ENCODE measurements at regions not wholly inside any gene's neighbourhood (a gene's known extent, or its start where the extent isn't known, plus 50 kb on each side); places are given as distances from the start of the nearest gene placed in this dataset.
A peak's percentile ranks its signal among the peaks of the same experiment; 100 is the strongest.

GRCh38 chr3:98644168-98644567 is 50.8 kb upstream of the CPOX start:
- Histone ChIP-seq H3K27me3 (ENCODE audit: control insufficient read depth, insufficient read depth, low read length) (no peaks in the 10 kb centered on the region), H3K9me3 (ENCODE audit: control insufficient read depth, insufficient read depth, low read length) (no peaks in the 10 kb centered on the region), H3K27ac (ENCODE audit: low read length) (no peak overlapping the region), H3K36me3 (ENCODE audit: control insufficient read depth, insufficient read depth, low read length) (no peaks in the 10 kb centered on the region), H3K4me3 (ENCODE audit: low read length) (no peak overlapping the region), H3K4me1 (ENCODE audit: control insufficient read depth, insufficient read depth, low read length) (no peaks in the 10 kb centered on the region)
- no peak for DNase-seq (ENCODE audit: low read depth, low spot score)
- no CpG with 5 or more reads among the region's 3 CpGs for WGBS (ENCODE audit: insufficient coverage, insufficient read length)

GRCh38 chr3:98645039-98645438 is 51.6 kb upstream of the CPOX start:
- H3K4me1 ChIP-seq (ENCODE audit: control insufficient read depth, insufficient read depth, low read length): no peaks in the 10 kb centered on the region
- H3K27ac ChIP-seq (ENCODE audit: low read length): no peak overlapping the region
- no CpG with 5 or more reads among the region's 7 CpGs for WGBS (ENCODE audit: insufficient coverage, insufficient read length)
- H3K27me3 ChIP-seq (ENCODE audit: control insufficient read depth, insufficient read depth, low read length): no peaks in the 10 kb centered on the region
- H3K36me3 ChIP-seq (ENCODE audit: control insufficient read depth, insufficient read depth, low read length): no peaks in the 10 kb centered on the region
- no peak for DNase-seq (ENCODE audit: low read depth, low spot score)
- H3K4me3 ChIP-seq (ENCODE audit: low read length): no peak overlapping the region
- H3K9me3 ChIP-seq (ENCODE audit: control insufficient read depth, insufficient read depth, low read length): no peaks in the 10 kb centered on the region

- Histone ChIP-seq H3K36me3 (ENCODE audit: control insufficient read depth, insufficient read depth, low read length) (no peaks in the 10 kb centered on the region), H3K27me3 (ENCODE audit: control insufficient read depth, insufficient read depth, low read length) (no peaks in the 10 kb centered on the region), H3K27ac (ENCODE audit: low read length) (no peak overlapping the region), H3K9me3 (ENCODE audit: control insufficient read depth, insufficient read depth, low read length) (no peaks in the 10 kb centered on the region), H3K4me1 (ENCODE audit: control insufficient read depth, insufficient read depth, low read length) (no peaks in the 10 kb centered on the region), H3K4me3 (ENCODE audit: low read length) (no peak overlapping the region)
- no peak for DNase-seq (ENCODE audit: low read depth, low spot score)
- no CpG with 5 or more reads among the region's 2 CpGs for WGBS (ENCODE audit: insufficient coverage, insufficient read length)
These were observed 53.3 kb upstream of the CPOX start for GRCh38 chr3:98646680-98647079.

GRCh38 chr3:98647197-98647596 is 53.8 kb upstream of the CPOX start:
- Histone ChIP-seq H3K4me3 (ENCODE audit: low read length) (no peak overlapping the region), H3K27ac (ENCODE audit: low read length) (no peak overlapping the region), H3K36me3 (ENCODE audit: control insufficient read depth, insufficient read depth, low read length) (no peaks in the 10 kb centered on the region), H3K4me1 (ENCODE audit: control insufficient read depth, insufficient read depth, low read length) (no peaks in the 10 kb centered on the region), H3K9me3 (ENCODE audit: control insufficient read depth, insufficient read depth, low read length) (no peaks in the 10 kb centered on the region), H3K27me3 (ENCODE audit: control insufficient read depth, insufficient read depth, low read length) (no peaks in the 10 kb centered on the region)
- no CpG with 5 or more reads among the region's 4 CpGs for WGBS (ENCODE audit: insufficient coverage, insufficient read length)
- DNase-seq (ENCODE audit: low read depth, low spot score): no peak

GRCh38 chr3:98650971-98651779 is 57.8 kb upstream of the CPOX start:
- H3K9me3 ChIP-seq (ENCODE audit: control insufficient read depth, insufficient read depth, low read length): no peaks in the 10 kb centered on the region
- no peak overlapping the region for H3K4me3 ChIP-seq (ENCODE audit: low read length)
- no CpG with 5 or more reads among the region's 3 CpGs for whole genome bisulfite sequencing (ENCODE audit: insufficient coverage, insufficient read length)
- no peaks in the 10 kb centered on the region for H3K4me1 ChIP-seq (ENCODE audit: control insufficient read depth, insufficient read depth, low read length)
- DNase-seq (ENCODE audit: low read depth, low spot score): no peak
- H3K27ac ChIP-seq (ENCODE audit: low read length): no peak overlapping the region
- no peaks in the 10 kb centered on the region for H3K36me3 ChIP-seq (ENCODE audit: control insufficient read depth, insufficient read depth, low read length)
- H3K27me3 ChIP-seq (ENCODE audit: control insufficient read depth, insufficient read depth, low read length): no peaks in the 10 kb centered on the region

- DNase-seq (ENCODE audit: low read depth, low spot score): no peak
- no peaks in the 10 kb centered on the region for H3K27me3 ChIP-seq (ENCODE audit: control insufficient read depth, insufficient read depth, low read length)
- no peak overlapping the region for H3K4me3 ChIP-seq (ENCODE audit: low read length)
- no peaks in the 10 kb centered on the region for H3K36me3 ChIP-seq (ENCODE audit: control insufficient read depth, insufficient read depth, low read length)
- no peak overlapping the region for H3K27ac ChIP-seq (ENCODE audit: low read length)
- H3K4me1 ChIP-seq (ENCODE audit: control insufficient read depth, insufficient read depth, low read length): no peaks in the 10 kb centered on the region
- no peaks in the 10 kb centered on the region for H3K9me3 ChIP-seq (ENCODE audit: control insufficient read depth, insufficient read depth, low read length)
These were observed 58.3 kb upstream of the CPOX start for GRCh38 chr3:98651780-98652077.

- Histone ChIP-seq H3K36me3 (ENCODE audit: control insufficient read depth, insufficient read depth, low read length) (no peaks in the 10 kb centered on the region), H3K4me1 (ENCODE audit: control insufficient read depth, insufficient read depth, low read length) (no peaks in the 10 kb centered on the region), H3K27ac (ENCODE audit: low read length) (no peak overlapping the region), H3K27me3 (ENCODE audit: control insufficient read depth, insufficient read depth, low read length) (no peaks in the 10 kb centered on the region), H3K4me3 (ENCODE audit: low read length) (no peak overlapping the region), H3K9me3 (ENCODE audit: control insufficient read depth, insufficient read depth, low read length) (no peaks in the 10 kb centered on the region)
- DNase-seq (ENCODE audit: low read depth, low spot score): no peak
- WGBS (ENCODE audit: insufficient coverage, insufficient read length): no CpG with 5 or more reads among the region's 3 CpGs
These were observed 62.3 kb upstream of the CPOX start for GRCh38 chr3:98655666-98656065.

GRCh38 chr3:98657457-98657856 is 64.0 kb upstream of the CPOX start:
- Histone ChIP-seq H3K36me3 (ENCODE audit: control insufficient read depth, insufficient read depth, low read length) (no peaks in the 10 kb centered on the region), H3K9me3 (ENCODE audit: control insufficient read depth, insufficient read depth, low read length) (no peaks in the 10 kb centered on the region), H3K4me1 (ENCODE audit: control insufficient read depth, insufficient read depth, low read length) (no peaks in the 10 kb centered on the region), H3K27ac (ENCODE audit: low read length) (no peak overlapping the region), H3K27me3 (ENCODE audit: control insufficient read depth, insufficient read depth, low read length) (no peaks in the 10 kb centered on the region), H3K4me3 (ENCODE audit: low read length) (no peak overlapping the region)
- WGBS (ENCODE audit: insufficient coverage, insufficient read length): no CpG with 5 or more reads among the region's 25 CpGs
- peak; percentile 29 for DNase-seq (ENCODE audit: low read depth, low spot score)

GRCh38 chr3:98662699-98663098 is 69.3 kb upstream of the CPOX start:
- no peak for DNase-seq (ENCODE audit: low read depth, low spot score)
- WGBS (ENCODE audit: insufficient coverage, insufficient read length): 100% methylated on average over 2 of the region's 4 CpGs
- Histone ChIP-seq H3K27me3 (ENCODE audit: control insufficient read depth, insufficient read depth, low read length) (no peaks in the 10 kb centered on the region), H3K9me3 (ENCODE audit: control insufficient read depth, insufficient read depth, low read length) (no peaks in the 10 kb centered on the region), H3K4me1 (ENCODE audit: control insufficient read depth, insufficient read depth, low read length) (no peaks in the 10 kb centered on the region), H3K27ac (ENCODE audit: low read length) (no peak overlapping the region), H3K4me3 (ENCODE audit: low read length) (no peak overlapping the region), H3K36me3 (ENCODE audit: control insufficient read depth, insufficient read depth, low read length) (no peaks in the 10 kb centered on the region)

GRCh38 chr3:98670020-98670419 is 76.6 kb upstream of the CPOX start:
- DNase-seq (ENCODE audit: low read depth, low spot score): no peak
- no peaks in the 10 kb centered on the region for H3K4me1 ChIP-seq (ENCODE audit: control insufficient read depth, insufficient read depth, low read length)
- no peaks in the 10 kb centered on the region for H3K27me3 ChIP-seq (ENCODE audit: control insufficient read depth, insufficient read depth, low read length)
- H3K36me3 ChIP-seq (ENCODE audit: control insufficient read depth, insufficient read depth, low read length): no peaks in the 10 kb centered on the region
- no peak overlapping the region for H3K4me3 ChIP-seq (ENCODE audit: low read length)
- no peak overlapping the region for H3K27ac ChIP-seq (ENCODE audit: low read length)
- H3K9me3 ChIP-seq (ENCODE audit: control insufficient read depth, insufficient read depth, low read length): no peaks in the 10 kb centered on the region
- no CpG with 5 or more reads among the region's 4 CpGs for WGBS (ENCODE audit: insufficient coverage, insufficient read length)

- Histone ChIP-seq H3K4me3 (ENCODE audit: low read length) (no peak overlapping the region), H3K9me3 (ENCODE audit: control insufficient read depth, insufficient read depth, low read length) (no peaks in the 10 kb centered on the region), H3K27me3 (ENCODE audit: control insufficient read depth, insufficient read depth, low read length) (no peaks in the 10 kb centered on the region), H3K36me3 (ENCODE audit: control insufficient read depth, insufficient read depth, low read length) (no peaks in the 10 kb centered on the region), H3K4me1 (ENCODE audit: control insufficient read depth, insufficient read depth, low read length) (no peaks in the 10 kb centered on the region), H3K27ac (ENCODE audit: low read length) (no peak overlapping the region)
- no peak for DNase-seq (ENCODE audit: low read depth, low spot score)
- 100% methylated on average over 1 of the region's 2 CpGs for WGBS (ENCODE audit: insufficient coverage, insufficient read length)
These were observed 83.2 kb upstream of the ST3GAL6 start for GRCh38 chr3:98679986-98680385.

All from iPS DF 6.9 (cell line).